Activated T-cell treated with anti-CD3 and anti-CD28 coated beads, Interleukin-2, amount 50 U/mL, for 72 hours (primary cell): ENCODE measurements at regions not wholly inside any gene's neighbourhood (a gene's known extent, or its start where the extent isn't known, plus 50 kb on each side); places are given as distances from the start of the nearest gene placed in this dataset.
"Not testable (repeated sequence)": the region's sequence is repeated elsewhere in the genome, so short reads cannot be mapped to it uniquely, and the experiment has no call there.

Experiments used
- ATAC-seq, 2 donors: fragments of 150-1000 bp; cut with Tn5 transposase; replicated peaks in 1 of 2; 2 replicates each; pipeline ENCODE4 v1.10.0; 2021; ENCODE audit warnings: moderate library complexity in 2 of 2, mild to moderate bottlenecking in 1 of 2
- DNase-seq, 2 donors: peaks; one replicate each; pipeline ENCODE4 v3.0.0; 2021 to 2022; ENCODE audit warnings: mixed read lengths in 1 of 2
- H3K27ac Mint-ChIP-seq: one replicate; pipeline ENCODE4 v1.8.0; 2022; ENCODE audit warnings: mild to moderate bottlenecking, moderate library complexity, mixed read lengths
- H3K27me3 Mint-ChIP-seq: one replicate; pipeline ENCODE4 v1.8.0; 2022; ENCODE audit warnings: low read depth, mixed read lengths
- H3K36me3 Mint-ChIP-seq, 2 donors: one replicate each; pipeline ENCODE4 v1.8.0; 2022; ENCODE audit warnings: mixed read lengths in 2 of 2, mild to moderate bottlenecking in 1 of 2; ENCODE audit not compliant: insufficient read depth in 2 of 2
- H3K4me1 Mint-ChIP-seq: one replicate; pipeline ENCODE4 v1.8.0; 2022; ENCODE audit warnings: low read depth, mixed read lengths
- H3K4me3 Mint-ChIP-seq, 2 donors: one replicate each; pipeline ENCODE4 v1.8.0; 2022; ENCODE audit warnings: mild to moderate bottlenecking in 2 of 2, mixed read lengths in 2 of 2, moderate library complexity in 2 of 2
- H3K9me3 Mint-ChIP-seq, 2 donors: one replicate each; pipeline ENCODE4 v1.8.0; 2022; ENCODE audit warnings: mixed read lengths in 2 of 2

GRCh38 chr2:182477774-182478173 lies 50.9 kb upstream of the PDE1A start:
- Mint-ChIP-seq H3K4me3 (no peak overlapping the region), H3K27me3 (no peaks in the 10 kb centered on the region), H3K9me3 (peaks cover 0 to 4% of the 10 kb centered on the region in 2 donors), H3K36me3 (peaks cover 1 to 5% of the 10 kb centered on the region in 2 donors), H3K27ac (no peak overlapping the region), H3K4me1 (no peaks in the 10 kb centered on the region)
- ATAC-seq (no peak), DNase-seq (no peak)

GRCh38 chr2:182481676-182482075 lies 54.8 kb upstream of the PDE1A start:
- Mint-ChIP-seq H3K27me3 (no peaks in the 10 kb centered on the region), H3K4me1 (no peaks in the 10 kb centered on the region), H3K27ac (no peak overlapping the region), H3K36me3 (peaks cover 0 to 1% of the 10 kb centered on the region in 2 donors), H3K9me3 (no peaks in the 10 kb centered on the region), H3K4me3 (no peak overlapping the region)
- no peak for DNase-seq
- no peak for ATAC-seq

GRCh38 chr2:182482511-182482910 lies 55.7 kb upstream of the PDE1A start:
- no peak for DNase-seq
- Mint-ChIP-seq H3K9me3 (no peaks in the 10 kb centered on the region), H3K4me3 (no peak overlapping the region), H3K27me3 (no peaks in the 10 kb centered on the region), H3K27ac (no peak overlapping the region), H3K36me3 (peaks cover 0 to 1% of the 10 kb centered on the region in 2 donors), H3K4me1 (no peaks in the 10 kb centered on the region)
- ATAC-seq = no peak

- H3K36me3 Mint-ChIP-seq = no peaks in the 10 kb centered on the region
- ATAC-seq (no peak), DNase-seq (no peak)
- H3K4me3 Mint-ChIP-seq = no peak overlapping the region
- H3K27me3 Mint-ChIP-seq = no peaks in the 10 kb centered on the region
- H3K27ac Mint-ChIP-seq = no peak overlapping the region
- peaks cover 0 to 2% of the 10 kb centered on the region in 2 donors for H3K9me3 Mint-ChIP-seq
- H3K4me1 Mint-ChIP-seq = no peaks in the 10 kb centered on the region
These were observed 69.8 kb upstream of the PDE1A start for GRCh38 chr2:182496596-182496995.

GRCh38 chr2:182499706-182500470 lies 73.1 kb upstream of the PDE1A start:
- no peak overlapping the region for H3K4me3 Mint-ChIP-seq
- H3K36me3 Mint-ChIP-seq = no peaks in the 10 kb centered on the region
- no peaks in the 10 kb centered on the region for H3K27me3 Mint-ChIP-seq
- H3K27ac Mint-ChIP-seq = no peak overlapping the region
- DNase-seq (no peak), ATAC-seq (no peak)
- no peaks in the 10 kb centered on the region for H3K4me1 Mint-ChIP-seq
- H3K9me3 Mint-ChIP-seq = peaks cover 0 to 2% of the 10 kb centered on the region in 2 donors

GRCh38 chr2:182503886-182504285 lies 77.0 kb upstream of the PDE1A start:
- Mint-ChIP-seq H3K9me3 (no peaks in the 10 kb centered on the region), H3K4me3 (no peak overlapping the region), H3K4me1 (no peaks in the 10 kb centered on the region), H3K27ac (no peak overlapping the region), H3K36me3 (no peaks in the 10 kb centered on the region), H3K27me3 (no peaks in the 10 kb centered on the region)
- DNase-seq (no peak), ATAC-seq (no peak)

- ATAC-seq (no peak), DNase-seq (no peak)
- Mint-ChIP-seq H3K27ac (no peak overlapping the region), H3K4me1 (no peaks in the 10 kb centered on the region), H3K9me3 (no peaks in the 10 kb centered on the region), H3K4me3 (no peak overlapping the region), H3K27me3 (no peaks in the 10 kb centered on the region), H3K36me3 (no peaks in the 10 kb centered on the region)
These were observed 78.1 kb upstream of the PDE1A start for GRCh38 chr2:182504903-182505302.

GRCh38 chr2:182506606-182507005 lies 79.8 kb upstream of the PDE1A start:
- ATAC-seq = no peak
- no peaks in the 10 kb centered on the region for H3K27me3 Mint-ChIP-seq
- no peaks in the 10 kb centered on the region for H3K9me3 Mint-ChIP-seq
- H3K27ac Mint-ChIP-seq = no peak overlapping the region
- H3K4me1 Mint-ChIP-seq = no peaks in the 10 kb centered on the region
- no peak for DNase-seq
- H3K36me3 Mint-ChIP-seq = no peaks in the 10 kb centered on the region
- no peak overlapping the region for H3K4me3 Mint-ChIP-seq

- ATAC-seq, H3K27me3 Mint-ChIP-seq, H3K4me3 Mint-ChIP-seq, H3K9me3 Mint-ChIP-seq, DNase-seq, H3K27ac Mint-ChIP-seq, H3K36me3 Mint-ChIP-seq, H3K4me1 Mint-ChIP-seq: not testable (repeated sequence)
These were observed 81.7 kb upstream of the PDE1A start for GRCh38 chr2:182508583-182508982.

GRCh38 chr2:182509216-182509615 lies 82.4 kb upstream of the PDE1A start:
- no peaks in the 10 kb centered on the region for H3K4me1 Mint-ChIP-seq
- no peaks in the 10 kb centered on the region for H3K36me3 Mint-ChIP-seq
- no peak for ATAC-seq
- no peak overlapping the region for H3K4me3 Mint-ChIP-seq
- H3K9me3 Mint-ChIP-seq = no peaks in the 10 kb centered on the region
- peaks cover 7% of the 10 kb centered on the region for H3K27me3 Mint-ChIP-seq
- no peak overlapping the region for H3K27ac Mint-ChIP-seq
- no peak for DNase-seq

- Mint-ChIP-seq H3K27ac (no peak overlapping the region), H3K9me3 (no peaks in the 10 kb centered on the region), H3K36me3 (no peaks in the 10 kb centered on the region), H3K4me3 (no peak overlapping the region), H3K4me1 (no peaks in the 10 kb centered on the region), H3K27me3 (no peaks in the 10 kb centered on the region)
- DNase-seq = no peak
- ATAC-seq = no peak
These were observed 94.9 kb upstream of the PDE1A start for GRCh38 chr2:182521453-182522404.

GRCh38 chr2:182522405-182522896 lies 95.6 kb upstream of the PDE1A start:
- H3K4me1 Mint-ChIP-seq = no peaks in the 10 kb centered on the region
- H3K9me3 Mint-ChIP-seq = no peaks in the 10 kb centered on the region
- DNase-seq (no peak), ATAC-seq (no peak)
- no peaks in the 10 kb centered on the region for H3K36me3 Mint-ChIP-seq
- no peak overlapping the region for H3K4me3 Mint-ChIP-seq
- no peaks in the 10 kb centered on the region for H3K27me3 Mint-ChIP-seq
- no peak overlapping the region for H3K27ac Mint-ChIP-seq

- H3K36me3 Mint-ChIP-seq = no peaks in the 10 kb centered on the region
- no peak for DNase-seq
- no peaks in the 10 kb centered on the region for H3K4me1 Mint-ChIP-seq
- H3K27me3 Mint-ChIP-seq = no peaks in the 10 kb centered on the region
- H3K9me3 Mint-ChIP-seq = peaks cover 0 to 2% of the 10 kb centered on the region in 2 donors
- no peak overlapping the region for H3K4me3 Mint-ChIP-seq
- ATAC-seq = no peak
- H3K27ac Mint-ChIP-seq = no peak overlapping the region
These were observed 96.2 kb upstream of the PDE1A start for GRCh38 chr2:182522972-182523473.
